H1 (cell line): ENCODE measurements at regions not wholly inside any gene's neighbourhood (a gene's known extent, or its start where the extent isn't known, plus 50 kb on each side); places are given as distances from the start of the nearest gene placed in this dataset.

ENCODE experiments used
- CTCF ChIA-PET: fragments of 300-600 bp; sonication (Branson Sonifier 250); formaldehyde crosslinking; loops from one replicate; lab custom pipeline; 2021; ENCODE audit not compliant: partially characterized antibody; lab: Charles Lee
- POLR2A ChIA-PET: fragments of 300-600 bp; sonication (Branson Sonifier 250); formaldehyde crosslinking; loops from one replicate; lab custom pipeline; 2021; ENCODE audit warnings: inconsistent platforms; ENCODE audit not compliant: partially characterized antibody; lab: Charles Lee
- DNase-seq, 2 experiments: peaks; one replicate each; pipeline versions ENCODE4 v3.0.0 to v3.0.0-alpha.2; 2010 to 2022; ENCODE audit warnings: low spot score in 2 of 2, low read depth in 1 of 2, mixed read lengths in 1 of 2
- FAIRE-seq: peaks from 2 replicates; lab custom pipeline; 2011; peaks lifted over from hg19 to GRCh38; lab: Jason Lieb, UNC
- H2AFZ ChIP-seq: 2 replicates; pipeline ENCODE4 v1.8.1; 2012; ENCODE audit warnings: low read length, inconsistent platforms
- H2AK5ac ChIP-seq: 2 replicates; pipeline ENCODE4 v1.6.1; 2013; ENCODE audit warnings: low read depth, low read length
- H2BK120ac ChIP-seq: replicated peaks from 2 replicates; pipeline ENCODE3; 2013; ENCODE audit warnings: low read depth, low read length, inconsistent platforms
- H2BK12ac ChIP-seq: 2 replicates; pipeline ENCODE4 v1.6.1; 2013; ENCODE audit warnings: low read depth, low read length
- H2BK15ac ChIP-seq: 2 replicates; pipeline ENCODE4 v1.6.1; 2013; ENCODE audit warnings: low read length
- H2BK20ac ChIP-seq: 2 replicates; pipeline ENCODE4 v1.6.1; 2013; ENCODE audit warnings: low read length
- H2BK5ac ChIP-seq: 2 replicates; pipeline ENCODE4 v1.6.1; 2013; ENCODE audit warnings: low read depth, low read length
- H3K14ac ChIP-seq: 2 replicates; pipeline ENCODE4 v1.6.1; 2013; ENCODE audit warnings: inconsistent platforms; ENCODE audit not compliant: insufficient read length
- H3K18ac ChIP-seq: 2 replicates; pipeline ENCODE4 v1.6.1; 2013; ENCODE audit warnings: low read length; ENCODE audit errors: extremely low read depth
- H3K23ac ChIP-seq: 2 replicates; pipeline ENCODE4 v1.6.1; 2013; ENCODE audit warnings: inconsistent platforms; ENCODE audit not compliant: insufficient read length
- H3K23me2 ChIP-seq: 2 replicates; pipeline ENCODE4 v1.6.1; 2013; ENCODE audit warnings: low read depth, low read length
- H3K27ac ChIP-seq: 2 replicates; pipeline ENCODE4 v1.6.1; 2011; ENCODE audit warnings: low read depth, low read length, inconsistent platforms
- H3K27me3 ChIP-seq, 4 experiments: replicated peaks in 1 of 4; 1 replicate in 1 of 4; 2 replicates in 3 of 4; pipeline versions ENCODE4 v1.6.1 to v1.8.1; 2011 to 2013; ENCODE audit warnings: low read length in 3 of 4, mild to moderate bottlenecking in 3 of 4, inconsistent platforms in 2 of 4, mixed read lengths in 2 of 4, moderate library complexity in 1 of 4; ENCODE audit not compliant: control insufficient read depth in 3 of 4, insufficient read depth in 3 of 4; ENCODE audit errors: extremely low read depth in 1 of 4
- H3K36me3 ChIP-seq, 4 experiments: 2 replicates each; pipeline versions ENCODE4 v1.6.1 to v1.8.1; 2011 to 2013; ENCODE audit warnings: mild to moderate bottlenecking in 4 of 4, low read length in 3 of 4, moderate library complexity in 2 of 4, control low read depth in 1 of 4, inconsistent platforms in 1 of 4; ENCODE audit not compliant: insufficient read depth in 4 of 4, control insufficient read depth in 2 of 4
- H3K4ac ChIP-seq: replicated peaks from 2 replicates; pipeline ENCODE3; 2013; ENCODE audit warnings: low read length, low read depth, mixed read lengths, inconsistent platforms; ENCODE audit not compliant: insufficient read length
- H3K4me1 ChIP-seq, 4 experiments: replicated peaks in 1 of 4; 1 replicate in 1 of 4; 2 replicates in 3 of 4; pipeline versions ENCODE4 v1.6.1 to v1.8.1; 2011 to 2013; ENCODE audit warnings: low read length in 3 of 4, inconsistent platforms in 2 of 4, mixed read lengths in 1 of 4; ENCODE audit not compliant: insufficient read depth in 4 of 4, control insufficient read depth in 3 of 4
- H3K4me2 ChIP-seq, 2 experiments: 2 replicates each; pipeline versions ENCODE4 v1.6.1 to v1.8.1; 2011 to 2013; ENCODE audit warnings: low read depth in 2 of 2, low read length in 2 of 2, control low read depth in 1 of 2, inconsistent platforms in 1 of 2, mild to moderate bottlenecking in 1 of 2; ENCODE audit not compliant: insufficient read depth in 1 of 2
- H3K4me3 ChIP-seq, 4 experiments: fragments of 200-600, 300-600 bp in 1 of 4; sonication (generic), shearing (Covaris generic), sonication (Bioruptor Twin) in 1 of 4; 2 replicates each; pipeline versions ENCODE4 v1.5.1 to v1.8.1; 2011 to 2016; ENCODE audit warnings: low read length in 4 of 4, low read depth in 3 of 4, control low read depth in 2 of 4, inconsistent platforms in 2 of 4, mild to moderate bottlenecking in 2 of 4, mixed read lengths in 1 of 4, moderate library complexity in 1 of 4; ENCODE audit not compliant: insufficient read depth in 2 of 4; ENCODE audit errors: extremely low read depth in 1 of 4
- H3K56ac ChIP-seq: replicated peaks from 2 replicates; pipeline ENCODE3; 2013; ENCODE audit warnings: low read depth, mild to moderate bottlenecking, mixed read lengths, low read length, inconsistent platforms; ENCODE audit not compliant: insufficient read length
- H3K79me1 ChIP-seq: 2 replicates; pipeline ENCODE4 v1.6.1; 2013; ENCODE audit warnings: low read depth, low read length, control low read depth
- H3K79me2 ChIP-seq, 2 experiments: 2 replicates each; pipeline versions ENCODE4 v1.6.1 to v1.8.1; 2012 to 2013; ENCODE audit warnings: low read length in 2 of 2, mild to moderate bottlenecking in 2 of 2, inconsistent platforms in 1 of 2; ENCODE audit not compliant: insufficient read depth in 2 of 2, control insufficient read depth in 1 of 2
- H3K9ac ChIP-seq, 4 experiments: replicated peaks in 1 of 4; 1 replicate in 1 of 4; 2 replicates in 3 of 4; pipeline versions ENCODE4 v1.6.1 to v1.8.1; 2011 to 2013; ENCODE audit warnings: low read depth in 3 of 4, low read length in 3 of 4, control low read depth in 2 of 4, mild to moderate bottlenecking in 2 of 4, moderate library complexity in 2 of 4, inconsistent platforms in 1 of 4; ENCODE audit errors: extremely low read depth in 1 of 4
- H3K9me3 ChIP-seq, 2 experiments: 2 replicates each; pipeline versions ENCODE4 v1.6.1 to v1.8.1; 2012 to 2013; ENCODE audit warnings: mild to moderate bottlenecking in 2 of 2, moderate library complexity in 2 of 2, control low read depth in 1 of 2, inconsistent platforms in 1 of 2, low read depth in 1 of 2, low read length in 1 of 2, mixed read lengths in 1 of 2; ENCODE audit not compliant: insufficient read depth in 2 of 2
- H4K20me1 ChIP-seq, 2 experiments: replicated peaks in 1 of 2; 2 replicates each; pipeline versions ENCODE3 to v1.8.1; 2011 to 2013; ENCODE audit warnings: inconsistent platforms in 2 of 2, low read length in 2 of 2, mild to moderate bottlenecking in 1 of 2; ENCODE audit not compliant: insufficient read depth in 2 of 2, control insufficient read depth in 1 of 2
- H4K5ac ChIP-seq: 2 replicates; pipeline ENCODE4 v1.6.1; 2013; ENCODE audit warnings: low read length, low read depth, mixed read lengths, inconsistent platforms; ENCODE audit not compliant: insufficient read length
- H4K8ac ChIP-seq: 2 replicates; pipeline ENCODE4 v1.8.0; 2013; ENCODE audit warnings: mild to moderate bottlenecking, moderate library complexity, low read length, inconsistent platforms; ENCODE audit not compliant: insufficient read depth; ENCODE audit errors: extremely low read depth
- H4K91ac ChIP-seq: replicated peaks from 2 replicates; pipeline ENCODE3; 2013; ENCODE audit warnings: low read length, mixed read lengths, inconsistent platforms; ENCODE audit not compliant: insufficient read length
- BACH1 ChIP-seq: IDR thresholded peaks from 2 replicates; pipeline ENCODE4 v1.6.1; 2012; ENCODE audit warnings: low read length, improper control_type of control experiment
- CTBP2 ChIP-seq: IDR thresholded peaks from 2 replicates; pipeline ENCODE4 v1.7.0; 2011; ENCODE audit warnings: borderline replicate concordance, mild to moderate bottlenecking, moderate library complexity, mixed read lengths, low read length; ENCODE audit not compliant: insufficient read depth, insufficient read length
- EP300 ChIP-seq, 2 experiments: IDR thresholded peaks; 1 replicate in 1 of 2; 2 replicates in 1 of 2; pipeline ENCODE4 v1.6.1; 2011 to 2012; ENCODE audit warnings: low read depth in 2 of 2, low read length in 2 of 2, mild to moderate bottlenecking in 2 of 2, borderline replicate concordance in 1 of 2, inconsistent platforms in 1 of 2, moderate library complexity in 1 of 2
- EZH2 ChIP-seq: fragments of 200-600 bp; sonication (generic); IDR thresholded peaks from 2 replicates; pipeline ENCODE4 v1.7.1; 2012; ENCODE audit warnings: low read depth, mild to moderate bottlenecking, moderate library complexity, low read length, inconsistent platforms; ENCODE audit not compliant: severe bottlenecking
- HDAC2 ChIP-seq, 2 experiments: fragments of 300-600 bp in 1 of 2; sonication (generic) in 1 of 2; IDR thresholded peaks; 2 replicates each; pipeline ENCODE4 v1.6.1; 2011 to 2012; ENCODE audit warnings: low read depth in 2 of 2, low read length in 2 of 2, mild to moderate bottlenecking in 2 of 2, moderate library complexity in 2 of 2, borderline replicate concordance in 1 of 2, inconsistent platforms in 1 of 2
- KDM1A ChIP-seq: fragments of 200-600, 300-600 bp; sonication (generic); IDR thresholded peaks from 2 replicates; pipeline ENCODE4 v1.7.1; 2016; ENCODE audit warnings: mild to moderate bottlenecking, low read length, borderline replicate concordance
- POLR2A ChIP-seq, 2 experiments: IDR thresholded peaks; 1 replicate in 1 of 2; 2 replicates in 1 of 2; pipeline ENCODE4 v1.6.1; 2011; ENCODE audit warnings: low read depth in 2 of 2, low read length in 2 of 2, mild to moderate bottlenecking in 2 of 2; ENCODE audit errors: control extremely low read depth in 1 of 2
- POU5F1 ChIP-seq: IDR thresholded peaks from 2 replicates; pipeline ENCODE4 v1.6.1; 2011; ENCODE audit warnings: low read depth, mild to moderate bottlenecking, low read length, moderate library complexity
- SUZ12 ChIP-seq: fragments of 200-600 bp; sonication (generic); IDR thresholded peaks from 2 replicates; pipeline ENCODE4 v1.6.1; 2012; ENCODE audit warnings: mild to moderate bottlenecking, inconsistent platforms, low read length, moderate library complexity, mixed read lengths
- TAF7 ChIP-seq: optimal IDR thresholded peaks from 2 replicates; pipeline ENCODE3; 2011; ENCODE audit warnings: low read depth, mild to moderate bottlenecking, inconsistent platforms, low read length, moderate library complexity, borderline replicate concordance
- TBP ChIP-seq: IDR thresholded peaks from 2 replicates; pipeline ENCODE4 v1.6.1; 2011; ENCODE audit warnings: low read depth, low read length, improper control_type of control experiment
- WGBS, 2 experiments: shearing (Covaris generic) in 1 of 2; methylation state at CpG; one replicate each; pipeline versions ENCODE4 v1.1.6 to v1.1.7; 2013 to 2015; ENCODE audit warnings: low lambda C conversion rate in 2 of 2, mixed read lengths in 2 of 2, inconsistent platforms in 1 of 2, low coverage in 1 of 2, missing lambda C conversion rate in 1 of 2; ENCODE audit not compliant: insufficient replicate concordance in 2 of 2, insufficient coverage in 1 of 2, insufficient read length in 1 of 2; ENCODE audit errors: extremely low coverage in 1 of 2, missing lambda C conversion rate in 1 of 2; 5-methylcytosine and 5-hydroxymethylcytosine counted together
- TF ChIP-seq, protein P1 (sequence below): IDR thresholded peaks from 2 replicates; pipeline ENCODE4 v1.6.1; 2011; ENCODE audit warnings: low read depth, mild to moderate bottlenecking, low read length; ENCODE audit not compliant: insufficient read depth

DNA sequence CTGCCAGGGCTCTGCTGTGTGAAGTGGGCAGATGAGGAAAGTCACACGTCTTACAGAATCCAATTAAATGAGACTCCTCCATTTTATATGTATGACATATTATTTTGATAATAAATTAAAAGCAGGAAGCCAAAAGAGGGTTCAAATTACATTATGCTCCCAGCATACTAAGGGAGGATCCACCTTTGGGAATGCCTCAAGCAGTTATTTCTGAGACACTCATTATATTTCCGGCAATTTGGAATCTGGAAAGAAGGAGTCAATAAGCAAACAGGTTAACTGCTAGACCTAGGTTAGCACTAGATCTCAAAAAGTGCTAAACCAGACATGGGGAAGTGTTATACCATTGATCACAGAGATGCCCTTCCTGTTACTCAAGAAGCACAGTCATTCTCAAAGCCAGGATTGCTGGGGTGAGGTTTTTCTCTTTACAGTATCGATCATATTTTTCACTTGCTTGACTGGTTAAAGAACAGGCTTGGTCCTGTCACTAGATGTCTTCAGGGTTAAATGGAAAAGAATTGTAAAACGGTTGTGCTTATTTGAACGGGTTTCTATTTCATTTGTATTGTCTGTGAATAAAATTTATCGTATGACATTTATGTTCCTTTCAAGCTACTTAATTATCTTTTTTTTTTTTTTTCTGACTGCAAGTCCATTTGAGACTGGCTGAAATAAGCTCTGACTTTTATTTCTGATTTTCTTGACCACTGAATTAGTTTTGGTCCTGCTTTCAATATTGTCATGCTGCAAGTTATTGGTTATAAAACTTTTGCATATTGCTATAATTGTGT is 523.2 kb downstream of the KLF12 start:
- no peak overlapping the region for H3K4me3 ChIP-seq
- H3K4me1 ChIP-seq: peaks cover 0 to 3% (median 0%) of the 10 kb centered on the region in 4 experiments; a peak in 2 of 7 replicates
- H4K20me1 ChIP-seq: no peaks in the 10 kb centered on the region
- no peak overlapping the region for H3K14ac ChIP-seq
- H3K79me2 ChIP-seq: no peaks in the 10 kb centered on the region
- H3K36me3 ChIP-seq: no peaks in the 10 kb centered on the region
- no peak overlapping the region for H4K91ac ChIP-seq
- H2BK20ac ChIP-seq: no peak overlapping the region
- H3K4ac ChIP-seq: no peak overlapping the region
- POLR2A ChIA-PET: no interaction called here
- H4K5ac ChIP-seq: no peak overlapping the region
- no peak overlapping the region for H3K23ac ChIP-seq
- no peak overlapping the region for H2BK120ac ChIP-seq
- no peak overlapping the region for H2AFZ ChIP-seq
- H2BK5ac ChIP-seq: no peak overlapping the region
- H4K8ac ChIP-seq: no peak overlapping the region
- H3K27ac ChIP-seq: no peak overlapping the region
- 86% methylated on average over 6 of the region's 6 CpGs; no CpG with 5 or more reads in 1 of the 2 experiments for WGBS, 2 experiments
- H3K23me2 ChIP-seq: no peaks in the 10 kb centered on the region
- H2BK12ac ChIP-seq: no peak overlapping the region
- H3K9me3 ChIP-seq: no peaks in the 10 kb centered on the region; a peak in 1 of 4 replicates
- CTCF ChIA-PET: interaction anchor here (0.6 to 1.4 kb wide), 2 partner anchors 10 to 469 kb away, joined by 3 to 4 read pairs; no protein-coding TSS in a partner anchor
- H3K79me1 ChIP-seq: no peaks in the 10 kb centered on the region
- no peak overlapping the region for H3K18ac ChIP-seq
- FAIRE-seq (no peak), DNase-seq (no peak)
- H3K27me3 ChIP-seq: no peaks in the 10 kb centered on the region
- no peak overlapping the region for H3K56ac ChIP-seq
- no peak overlapping the region for H2BK15ac ChIP-seq
- no peak overlapping the region for H3K9ac ChIP-seq
- no peak overlapping the region for H3K4me2 ChIP-seq
- no peak overlapping the region for H2AK5ac ChIP-seq
- TF ChIP-seq POLR2A (IDR thresholded peaks at IDR 0.05; ENCODE audit: control extremely low read depth in 1 of 2, low read depth in 2 of 2, low read length in 2 of 2) (no peak), SUZ12 (no peak), HDAC2 (IDR thresholded peaks at IDR 0.05; ENCODE audit: borderline replicate concordance in 1 of 2, low read depth in 2 of 2, low read length in 2 of 2) (no peak), POU5F1 (no peak), CTBP2 (no peak), BACH1 (no peak), TAF7 (no peak), TBP (no peak), KDM1A (no peak), EZH2 (no peak), EP300 (IDR thresholded peaks at IDR 0.05; ENCODE audit: borderline replicate concordance in 1 of 2, low read depth in 2 of 2, low read length in 2 of 2) (no peak)
- TF ChIP-seq, protein P1, sequence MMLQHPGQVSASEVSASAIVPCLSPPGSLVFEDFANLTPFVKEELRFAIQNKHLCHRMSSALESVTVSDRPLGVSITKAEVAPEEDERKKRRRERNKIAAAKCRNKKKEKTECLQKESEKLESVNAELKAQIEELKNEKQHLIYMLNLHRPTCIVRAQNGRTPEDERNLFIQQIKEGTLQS: no peak
